Hepatic stellate cell (primary cell): ENCODE measurements at regions not wholly inside any gene's neighbourhood (a gene's known extent, or its start where the extent isn't known, plus 50 kb on each side); places are given as distances from the start of the nearest gene placed in this dataset.

Experiments
- DNase-seq: peaks from one replicate; pipeline ENCODE4 v3.0.0; 2011; ENCODE audit warnings: low spot score

DNA sequence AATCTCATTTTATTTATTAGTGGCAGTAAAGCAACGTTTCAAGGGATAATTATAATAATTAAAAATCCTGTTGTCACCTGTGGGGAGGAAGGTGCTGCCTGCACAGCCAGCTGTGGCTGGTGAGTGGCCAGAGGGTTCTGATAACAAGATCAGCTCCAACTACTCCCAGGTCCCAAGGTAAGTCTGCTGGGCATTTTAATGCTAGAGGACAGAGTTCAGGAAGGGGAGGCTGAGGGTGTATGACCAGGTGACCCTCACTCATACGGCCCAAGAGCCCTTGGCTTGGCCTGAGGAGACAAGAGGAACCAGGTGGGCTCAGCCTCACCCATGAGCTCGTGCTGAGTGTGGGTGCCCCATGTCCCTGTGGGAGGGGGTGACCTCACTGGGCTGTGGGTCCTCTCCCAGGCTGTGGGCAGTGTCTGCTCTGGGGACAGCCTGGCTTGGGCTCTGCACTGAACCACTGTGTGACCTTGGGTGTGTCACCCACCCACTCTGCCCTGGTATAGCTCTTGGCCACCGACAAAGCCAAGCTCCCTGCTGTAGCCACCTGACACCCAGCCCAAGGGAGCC lies 223.8 kb downstream of the PTPRU start:
- no peak for DNase-seq

DNA sequence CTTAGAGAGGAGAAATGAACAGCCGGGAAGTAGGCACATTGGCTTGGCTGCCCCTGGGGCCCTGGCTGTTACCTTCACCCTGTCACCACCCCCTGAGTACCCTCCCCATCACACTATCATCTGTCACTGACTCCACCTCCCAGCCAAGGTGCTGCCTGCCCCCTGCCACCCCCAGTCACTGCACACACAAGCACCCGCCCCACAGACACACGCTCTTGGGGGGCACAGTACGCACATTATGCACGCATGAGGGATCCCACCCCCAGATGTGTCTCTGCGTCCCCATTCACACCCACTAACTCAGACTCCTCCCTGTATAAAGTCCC lies 223.3 kb downstream of the PTPRU start:
- no peak for DNase-seq

DNA sequence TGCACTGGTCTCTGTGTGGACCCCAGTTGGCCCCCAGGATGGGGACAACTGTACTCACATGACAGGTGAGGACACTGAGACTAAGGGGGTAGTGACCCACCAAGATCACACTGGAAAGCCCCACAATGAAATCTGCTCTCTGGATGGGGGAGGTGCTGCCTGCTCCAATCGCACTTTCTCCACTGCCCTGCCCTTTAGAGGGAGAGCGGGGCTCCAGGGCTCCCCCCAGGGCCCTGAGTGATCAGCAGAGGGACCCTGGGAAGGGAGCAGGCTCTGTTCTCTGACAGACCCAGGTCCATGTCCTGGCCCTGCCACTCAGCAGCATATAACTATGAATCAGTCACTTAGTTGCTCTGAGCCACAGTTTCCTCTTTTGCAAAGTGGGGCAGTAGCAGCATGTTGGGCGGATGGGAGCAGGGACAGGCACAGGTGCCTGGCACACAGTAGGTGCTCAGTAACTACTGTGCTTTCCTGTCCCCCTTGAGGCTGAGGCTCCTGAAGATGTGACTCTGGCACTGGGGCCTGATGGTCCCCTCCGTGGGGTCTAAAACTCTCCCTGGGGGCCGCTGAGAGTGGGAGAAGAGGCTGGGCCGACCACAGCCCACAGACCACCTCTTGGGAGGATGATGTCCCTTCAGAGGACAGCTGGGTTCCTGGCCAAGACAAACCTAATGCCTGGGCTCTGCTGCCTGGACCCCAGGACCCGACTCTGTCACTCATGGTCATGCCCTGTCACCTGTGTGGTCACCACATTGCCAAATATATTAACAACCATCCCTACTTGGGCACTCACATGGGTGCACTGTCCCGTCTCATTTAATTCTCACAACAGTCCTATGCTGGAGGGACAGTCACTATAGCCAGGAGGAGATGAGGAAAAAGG lies 222.7 kb downstream of the PTPRU start:
- no peak for DNase-seq

DNA sequence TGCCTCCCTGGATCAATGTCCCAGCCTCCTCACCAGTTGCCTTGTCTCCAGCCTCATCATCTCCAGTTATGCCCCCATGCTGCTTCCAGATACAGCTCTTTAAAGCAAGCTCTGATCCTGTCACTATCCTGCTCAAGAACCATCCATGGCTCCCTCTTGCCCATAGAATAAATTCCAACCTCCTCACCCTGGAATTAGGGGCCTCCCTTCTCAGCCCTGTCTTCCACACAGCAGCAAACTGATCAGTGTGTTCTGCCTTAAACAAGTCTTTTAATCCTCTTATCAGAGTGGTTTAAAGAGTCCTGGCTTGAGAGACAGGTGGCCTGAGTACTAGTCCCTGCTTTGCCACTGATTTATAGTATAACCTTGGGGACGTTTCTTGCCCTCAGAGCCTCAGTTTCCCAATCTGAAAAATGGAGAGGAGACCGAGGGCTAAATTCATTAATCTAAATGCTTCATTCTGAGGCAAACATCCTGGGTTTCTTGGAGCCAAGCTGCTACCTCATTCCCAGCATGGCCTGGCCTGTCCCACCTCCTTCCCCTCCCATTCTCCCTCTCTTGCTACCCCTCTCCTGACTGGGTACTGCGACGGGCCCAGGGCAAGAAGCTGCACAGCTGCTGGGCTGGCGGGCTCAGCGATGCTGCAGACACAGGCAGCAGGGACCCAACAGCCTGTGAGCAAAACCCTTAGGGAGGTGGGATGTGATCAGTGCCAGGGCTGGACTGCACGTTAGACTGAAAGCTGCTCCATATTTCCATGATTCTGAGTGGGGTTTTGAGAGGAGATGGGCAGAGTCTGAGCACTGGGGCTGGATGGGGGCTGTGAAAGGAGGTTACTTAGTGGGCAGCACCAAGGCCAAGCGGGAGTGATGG lies 221.4 kb downstream of the PTPRU start:
- DNase-seq = no peak

DNA sequence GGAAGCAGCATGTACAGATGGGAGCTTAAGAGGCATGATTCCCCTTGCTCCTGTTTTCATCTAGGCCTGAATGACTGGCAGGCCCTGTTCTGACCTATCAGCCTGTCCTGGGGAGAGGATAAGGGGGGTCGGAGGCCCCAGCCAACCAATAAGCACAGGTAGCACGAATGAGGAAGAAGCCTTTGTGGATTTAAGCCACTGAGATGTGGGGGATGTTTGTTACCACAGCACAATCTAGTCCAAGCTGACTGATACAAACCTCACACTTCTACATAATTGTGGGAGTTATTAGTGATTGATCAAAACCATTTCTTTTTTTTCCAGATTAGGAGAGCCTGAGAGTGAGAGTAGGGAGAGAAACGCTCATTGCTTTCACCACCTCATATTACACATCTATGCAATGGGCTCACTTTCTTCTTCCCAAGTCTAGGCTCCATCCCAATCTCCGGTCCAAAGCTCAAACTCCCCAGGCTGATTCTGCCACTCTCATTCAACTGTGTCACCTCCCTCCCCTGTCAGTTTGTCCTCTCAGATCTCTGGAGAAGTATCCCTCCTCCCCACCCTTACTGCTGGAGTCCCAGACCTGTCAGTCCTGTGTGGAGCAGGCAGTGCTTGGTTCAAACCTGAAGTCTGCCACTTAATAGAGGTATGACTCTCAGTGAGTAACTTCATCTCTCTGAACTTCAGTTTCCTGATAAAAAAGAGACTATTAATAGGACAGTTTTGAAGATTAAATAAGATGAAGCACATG lies 220.5 kb downstream of the PTPRU start:
- no peak for DNase-seq

DNA sequence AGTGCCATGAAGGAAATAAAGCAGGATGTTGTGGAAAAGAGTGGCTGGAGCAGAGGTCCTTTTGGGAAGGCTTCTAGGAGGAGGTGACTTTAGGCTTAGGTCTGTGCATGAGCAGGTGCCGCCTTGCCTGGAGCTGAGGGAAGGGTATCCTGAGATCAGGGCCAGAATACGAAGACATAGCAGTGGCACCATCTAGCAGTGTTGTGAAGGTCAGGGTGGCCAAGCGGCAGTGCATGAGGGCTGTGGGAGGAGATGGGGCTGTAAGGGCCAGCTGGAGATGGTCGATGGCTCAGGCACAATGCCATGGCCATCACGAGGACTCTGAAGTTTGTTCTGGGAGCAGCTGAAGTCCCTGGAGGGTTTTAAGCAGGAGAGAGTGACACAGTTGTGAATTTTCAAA lies 219.5 kb downstream of the PTPRU start:
- no peak for DNase-seq

DNA sequence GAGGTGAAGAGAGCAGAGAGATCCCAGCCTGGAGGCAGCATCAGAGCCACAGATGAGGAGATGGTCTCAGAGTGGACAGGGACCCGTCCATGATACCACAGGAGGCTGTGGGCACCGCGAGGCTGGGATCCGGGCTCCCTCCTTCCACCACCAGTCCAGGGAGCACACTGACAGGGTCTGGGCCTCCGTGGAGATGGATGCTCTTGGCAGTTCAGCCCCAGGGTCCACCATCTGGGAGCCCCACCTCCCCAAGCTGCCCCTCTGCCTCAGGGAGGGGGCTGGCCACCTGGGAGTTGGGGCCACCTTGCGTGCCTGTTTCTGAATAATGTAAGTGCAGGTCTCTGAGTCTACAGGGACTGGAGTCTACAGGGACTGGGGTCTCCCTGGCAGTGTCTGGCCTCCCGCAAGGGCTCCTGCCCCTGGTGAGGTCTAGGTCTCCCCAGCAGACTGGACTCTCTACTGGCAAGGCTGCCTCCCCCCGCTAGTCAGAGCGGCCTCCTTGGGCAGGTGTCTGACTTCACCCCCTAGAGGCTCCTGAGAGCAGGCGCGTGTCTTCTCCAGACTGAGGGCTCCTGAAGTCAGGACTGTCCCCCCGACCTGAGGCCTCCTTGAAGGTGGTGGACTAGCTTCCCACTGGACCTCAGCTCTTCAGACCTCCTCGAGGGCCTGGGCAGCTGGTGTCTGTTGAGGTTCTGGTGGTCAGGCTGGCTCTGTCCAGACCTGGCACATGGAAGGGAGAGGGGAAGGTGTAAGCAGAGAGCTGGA lies 218.5 kb downstream of the PTPRU start:
- DNase-seq = no peak

DNA sequence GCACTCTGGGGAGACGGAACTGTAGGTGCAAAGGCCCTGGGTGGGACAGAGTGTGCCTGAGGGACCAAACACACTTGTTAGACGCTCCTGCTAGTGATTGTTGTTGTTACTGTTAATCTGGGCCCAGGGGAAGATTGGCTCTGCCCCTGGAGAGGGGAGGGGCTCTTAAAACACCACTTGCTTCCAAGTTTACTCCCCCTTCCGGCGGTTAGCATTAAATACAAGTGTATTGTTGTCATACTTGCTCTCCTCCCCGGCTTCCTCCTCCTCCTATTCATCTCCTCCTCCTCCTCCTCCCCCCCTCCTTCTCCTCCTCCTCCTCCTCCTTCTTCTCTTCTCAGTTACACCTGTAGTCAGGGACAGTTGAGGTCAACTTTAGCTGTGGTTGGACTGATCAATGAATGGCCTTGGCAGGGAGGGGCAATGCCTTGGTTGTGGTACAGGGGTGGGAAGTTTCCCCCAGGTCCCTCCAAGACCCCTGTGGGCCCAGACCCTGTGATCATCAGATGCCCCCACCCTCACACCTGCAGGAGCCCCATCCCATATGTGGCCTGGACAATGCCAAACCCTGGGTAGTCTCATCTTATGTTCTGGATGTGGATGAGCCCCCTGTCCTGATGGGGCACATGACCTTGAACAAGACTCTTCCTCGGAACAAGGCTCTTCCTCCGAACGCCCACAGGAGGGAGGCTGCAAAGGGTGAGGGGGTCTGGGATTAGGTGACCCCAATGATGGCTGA lies 217.3 kb downstream of the PTPRU start:
- peak; percentile 53 for DNase-seq

DNA sequence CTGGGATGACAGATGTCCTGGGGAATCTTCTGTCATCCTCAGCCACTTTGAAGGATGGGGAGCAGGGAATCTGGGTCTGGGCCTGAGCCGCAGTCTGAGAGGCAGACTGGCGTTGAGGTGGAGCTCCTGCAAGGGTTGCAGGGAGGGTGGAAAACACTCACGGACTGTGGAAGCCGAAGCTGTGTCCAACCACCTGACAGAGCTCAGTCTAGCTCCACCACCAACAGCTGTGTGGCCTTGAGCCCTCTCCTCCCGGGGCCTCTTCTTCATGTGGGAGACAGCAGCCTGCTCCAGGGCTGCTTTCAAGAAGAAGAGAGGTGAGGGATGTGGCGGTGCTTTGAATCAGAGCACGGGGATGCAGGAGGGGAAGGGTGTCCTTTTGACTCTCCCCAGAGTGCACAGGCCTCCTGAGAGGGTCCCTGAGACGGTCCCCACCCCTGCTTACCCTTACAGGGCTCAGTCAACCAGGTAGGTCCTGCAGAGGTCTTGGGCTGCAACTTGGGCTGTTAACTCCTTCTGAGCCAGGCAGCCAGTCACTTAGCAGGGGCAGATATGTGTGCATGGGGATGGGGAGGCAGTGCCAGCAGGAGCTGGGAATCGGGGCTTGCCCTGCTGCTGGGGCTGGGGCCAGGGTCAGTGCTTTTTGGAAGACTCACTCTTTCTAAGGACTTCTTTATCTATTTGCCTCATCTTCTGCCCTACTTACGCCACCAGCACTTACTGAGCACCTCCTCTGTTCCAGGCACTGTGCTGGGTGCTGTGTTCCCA lies 216.3 kb downstream of the PTPRU start:
- DNase-seq = no peak

DNA sequence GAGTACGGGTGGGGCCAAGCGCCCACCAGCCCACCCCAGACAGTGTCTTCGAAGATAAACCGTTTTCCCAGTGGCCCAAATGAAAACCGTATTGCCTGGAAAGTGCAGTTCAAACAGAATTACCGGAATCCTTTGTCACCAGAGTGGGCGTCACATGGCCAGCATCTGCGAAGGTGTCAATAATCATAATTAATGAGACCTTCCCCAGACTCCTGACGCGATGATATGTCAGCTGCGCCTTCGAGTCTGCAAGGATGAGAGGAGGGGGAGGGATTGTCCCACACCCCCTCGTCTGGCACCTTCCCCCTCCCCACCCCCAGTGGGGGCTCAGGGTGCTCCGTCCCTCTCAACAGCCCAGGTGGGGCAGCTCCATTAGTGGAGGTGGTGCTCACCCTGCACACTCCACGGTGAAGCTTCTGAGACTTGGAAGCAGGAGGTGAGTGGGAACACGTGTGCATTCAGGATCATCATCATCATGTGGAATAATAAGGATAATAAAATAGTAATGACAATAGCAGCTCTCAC lies 215.1 kb downstream of the PTPRU start:
- no peak for DNase-seq

DNA sequence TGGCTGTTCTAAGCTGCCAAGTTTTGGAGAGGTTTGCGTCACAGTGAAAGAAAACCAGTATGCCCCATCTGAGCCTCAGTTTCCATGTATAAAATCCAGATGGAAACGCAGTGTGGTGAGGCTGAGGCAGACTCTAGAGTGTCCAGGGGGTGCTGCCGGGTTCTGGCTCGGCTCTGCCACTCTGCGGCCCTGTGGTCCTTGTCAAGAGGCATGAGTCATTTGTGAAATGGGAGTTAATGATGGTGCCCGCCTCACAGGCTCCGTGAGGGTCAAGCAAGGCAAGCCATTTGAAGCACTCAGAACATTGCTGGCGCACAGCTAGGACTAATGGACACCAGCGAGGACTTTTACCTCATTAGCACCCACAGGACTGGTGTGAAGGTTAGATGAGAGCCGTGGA lies 214.3 kb downstream of the PTPRU start:
- DNase-seq = no peak

DNA sequence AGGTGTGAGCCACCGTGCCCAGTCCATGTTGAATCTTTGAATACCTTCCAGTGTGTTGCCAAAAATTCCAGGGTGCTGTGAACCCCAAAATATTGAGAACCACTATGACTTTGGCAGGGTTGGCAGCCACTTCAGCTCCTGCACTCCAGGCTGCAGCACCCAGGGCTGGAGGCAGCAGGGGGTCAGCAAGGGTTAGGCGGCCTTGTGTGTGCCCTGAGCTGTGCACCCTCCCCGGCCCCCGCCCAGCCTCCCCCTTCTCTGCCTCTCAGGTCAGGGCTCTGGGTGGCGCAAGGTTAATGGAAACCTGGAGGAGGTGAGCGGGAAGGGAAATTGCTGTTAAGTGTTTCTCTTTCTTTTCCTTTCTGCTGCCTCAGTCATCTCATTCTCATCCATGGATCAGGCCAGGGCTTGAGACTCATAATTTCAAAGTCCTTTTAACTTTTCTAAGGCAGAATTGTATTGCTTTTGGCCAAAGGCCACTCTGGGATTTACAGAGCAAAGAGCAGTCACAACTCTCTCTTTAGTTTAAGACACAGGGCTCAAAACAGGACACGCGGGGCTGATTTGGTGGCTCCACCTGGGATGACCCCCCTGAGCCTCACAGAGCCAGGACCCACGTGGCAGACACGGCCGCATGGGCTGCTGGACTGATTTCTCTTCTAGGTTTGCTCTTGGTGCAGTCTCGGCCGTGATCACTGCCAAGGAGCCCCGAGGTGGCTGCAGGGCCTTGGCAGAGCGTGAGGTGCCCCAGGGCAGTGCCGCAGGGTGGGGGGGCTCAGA lies 212.3 kb downstream of the PTPRU start:
- no peak for DNase-seq

DNA sequence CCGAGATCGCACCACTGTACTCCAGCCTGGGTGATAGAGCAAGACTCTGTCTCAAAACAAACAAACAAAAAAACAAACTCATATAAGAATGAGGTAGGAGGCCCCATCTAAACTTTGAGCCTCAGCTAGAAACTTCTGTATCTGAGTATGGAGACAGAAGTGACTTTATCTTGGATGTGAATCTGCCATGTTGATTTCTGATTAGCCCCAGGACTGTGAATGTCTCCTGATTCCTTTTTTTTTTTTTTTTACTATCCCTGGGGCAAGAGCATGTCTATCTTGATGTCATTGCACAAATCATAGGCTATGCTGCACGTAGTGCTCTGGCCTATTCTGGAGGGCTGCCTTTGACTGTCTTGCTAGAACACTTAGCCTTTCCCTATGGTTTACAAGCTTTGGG lies 211.0 kb downstream of the PTPRU start:
- no peak for DNase-seq

DNA sequence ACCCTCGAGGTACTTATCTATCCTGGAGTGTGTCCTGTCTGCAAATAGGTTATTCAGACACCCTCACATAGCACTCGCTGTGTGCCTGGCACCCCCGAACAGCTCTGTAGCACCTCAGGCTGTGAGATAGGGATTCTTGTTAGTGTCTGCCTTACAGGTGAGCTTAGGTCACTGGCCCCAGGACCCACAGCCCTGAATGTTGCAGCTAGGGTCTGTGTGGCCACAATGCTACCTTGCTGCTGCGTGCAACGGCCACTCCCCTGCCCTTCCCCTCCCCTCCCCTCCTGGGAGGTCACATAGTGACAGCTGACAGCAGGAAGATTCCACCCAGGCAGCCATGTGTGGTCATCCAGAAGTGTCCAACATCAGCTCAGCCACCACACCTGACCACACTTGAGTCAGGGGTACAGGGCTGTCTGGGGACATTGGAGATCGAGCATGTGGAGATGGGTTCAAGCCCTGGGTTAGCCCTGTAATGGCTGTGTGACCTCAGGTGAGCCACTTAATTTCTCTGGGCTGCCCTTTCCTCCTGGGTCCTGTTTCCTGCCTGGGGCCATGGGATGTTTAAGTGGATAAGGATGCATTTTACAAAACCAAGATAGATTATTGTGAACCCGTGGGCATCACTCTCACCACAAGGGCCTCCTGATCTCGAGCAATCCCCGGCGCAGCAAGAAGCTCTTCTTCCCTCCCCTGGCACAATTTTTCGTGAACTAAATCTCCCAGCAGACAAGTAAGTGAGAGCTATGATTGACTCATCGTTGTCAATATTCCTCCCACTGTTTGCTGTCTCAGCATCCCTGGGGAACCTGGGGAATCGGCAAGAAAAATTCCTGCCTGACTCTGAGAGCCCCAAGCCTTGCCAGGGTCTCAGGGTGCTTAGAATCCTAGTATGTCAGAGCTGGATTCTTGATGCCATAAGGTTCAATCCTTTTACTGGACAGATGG lies 208.7 kb downstream of the PTPRU start:
- DNase-seq = no peak

DNA sequence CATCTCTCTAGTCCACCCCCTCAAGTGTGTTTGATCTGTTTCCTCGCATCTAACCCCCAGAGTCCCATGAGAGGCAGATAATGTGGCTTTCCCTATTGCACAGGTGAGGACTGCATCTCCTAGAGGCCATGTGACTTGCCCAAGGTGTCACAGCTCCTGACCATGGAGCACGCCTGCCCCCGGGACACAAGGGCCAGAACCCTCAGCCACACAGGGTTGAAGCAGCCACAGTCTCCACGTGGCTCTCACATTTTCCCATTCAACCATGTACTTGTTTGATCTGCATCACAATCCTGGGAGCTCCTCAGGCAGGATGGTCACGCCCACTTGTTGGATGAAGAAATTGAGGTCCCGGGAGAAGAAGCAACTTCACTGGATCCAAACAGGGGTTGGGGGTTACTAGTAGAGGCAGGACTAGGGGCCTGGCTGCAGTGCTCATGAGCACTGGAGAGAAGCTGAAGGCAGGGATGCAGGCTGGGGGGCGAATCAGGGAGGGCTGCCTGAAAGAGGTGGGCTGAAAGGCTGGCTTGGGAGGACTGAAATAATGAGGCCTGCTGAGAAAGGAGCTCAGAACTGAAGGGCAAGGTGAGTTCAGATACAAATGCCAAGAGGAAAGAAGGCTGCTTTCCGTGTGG lies 207.9 kb downstream of the PTPRU start:
- DNase-seq = no peak

DNA sequence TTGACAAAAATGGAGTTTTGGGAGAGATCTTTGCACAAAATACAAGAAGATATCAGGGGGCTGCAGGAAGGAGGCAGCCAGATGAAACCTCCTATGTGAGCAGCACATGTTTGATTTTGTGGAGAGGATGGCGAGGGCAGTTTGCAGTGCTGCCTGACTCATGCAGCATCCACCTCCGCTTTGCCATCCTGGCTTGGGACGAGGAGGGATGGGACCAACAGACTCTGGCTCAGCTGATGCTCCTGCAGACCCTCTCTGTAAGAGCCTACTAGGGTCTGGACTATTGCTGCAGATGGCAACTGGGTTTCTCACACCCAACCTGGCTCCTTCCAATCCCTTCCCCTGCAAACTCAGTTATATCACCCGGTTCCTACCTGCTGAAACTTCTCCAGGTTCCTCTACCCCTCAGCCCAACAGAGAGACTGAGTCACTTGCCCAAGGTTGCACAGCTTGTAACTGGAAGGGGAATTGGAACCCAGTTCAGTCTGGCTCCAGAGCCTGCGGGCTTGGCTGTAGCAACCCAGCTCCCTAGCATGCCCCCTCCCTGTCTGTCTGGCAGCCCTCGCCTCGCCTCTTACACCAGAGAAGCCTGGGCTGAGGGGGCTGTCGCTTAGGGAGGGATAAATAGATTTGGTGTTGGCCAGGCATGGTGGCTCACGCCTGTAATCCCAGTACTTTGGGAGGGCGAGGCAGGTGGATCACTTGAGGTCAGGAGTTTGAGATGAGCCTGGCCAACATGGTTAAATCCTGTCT lies 205.8 kb downstream of the PTPRU start:
- DNase-seq = no peak

DNA sequence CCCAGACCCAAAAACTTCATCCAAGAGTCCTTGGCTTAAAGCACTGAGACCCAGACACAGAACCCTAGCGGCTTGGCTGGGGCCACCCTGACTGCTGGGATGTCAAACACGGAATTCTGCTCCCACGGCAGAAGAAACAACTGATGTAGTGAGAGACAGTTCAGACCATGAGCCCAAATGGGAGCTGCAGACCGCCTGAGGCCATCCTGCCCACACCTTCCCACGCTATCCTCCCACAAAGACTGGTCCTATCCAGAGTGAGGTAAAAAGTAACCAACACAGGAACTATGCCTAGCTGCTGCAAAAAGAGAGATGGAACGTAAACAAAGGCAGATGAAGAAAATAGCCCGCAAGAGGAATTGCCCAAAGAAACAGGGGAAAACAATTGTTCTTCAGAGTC lies 203.3 kb downstream of the PTPRU start:
- no peak for DNase-seq
